SK-N-SH treated with all-trans-retinoic acid at 6 μM for 48 hours (cell line): ENCODE measurements at regions not wholly inside any gene's neighbourhood (a gene's known extent, or its start where the extent isn't known, plus 50 kb on each side); places are given as distances from the start of the nearest gene placed in this dataset.

ENCODE experiments used
- ARNTL ChIP-seq: fragments of 450-650 bp; formaldehyde crosslinking; IDR thresholded peaks from 2 replicates; pipeline ENCODE4 v1.5.0; 2020; ENCODE audit warnings: low read depth, mild to moderate bottlenecking, moderate library complexity, borderline replicate concordance
- BACH2 ChIP-seq: fragments of 250-450 bp; sonication (Bioruptor Pico); IDR thresholded peaks from 2 replicates; pipeline ENCODE4 v1.9.0; 2021; ENCODE audit warnings: mild to moderate bottlenecking, borderline replicate concordance
- ESRRG ChIP-seq: fragments of 250-450 bp; sonication (Bioruptor Pico); IDR thresholded peaks from 2 replicates; pipeline ENCODE4 v1.6.1; 2021; ENCODE audit warnings: mild to moderate bottlenecking
- GLIS3 ChIP-seq: fragments of 250-450 bp; sonication (Bioruptor Pico); IDR thresholded peaks from 2 replicates; pipeline ENCODE4 v1.5.0; 2020; ENCODE audit warnings: mild to moderate bottlenecking, moderate library complexity
- OSR1 ChIP-seq: fragments of 250-450 bp; sonication (Bioruptor Pico); IDR thresholded peaks from 2 replicates; pipeline ENCODE4 v1.8.0; 2022; ENCODE audit warnings: moderate library complexity, mild to moderate bottlenecking, inconsistent platforms
- PPARA ChIP-seq: fragments of 250-450 bp; sonication (Bioruptor Pico); IDR thresholded peaks from 2 replicates; pipeline ENCODE4 v1.5.0; 2020; ENCODE audit warnings: mild to moderate bottlenecking, borderline replicate concordance
- TCF4 ChIP-seq: fragments of 250-450 bp; sonication (Bioruptor Pico); IDR thresholded peaks from 2 replicates; pipeline ENCODE4 v1.8.0; 2021; ENCODE audit warnings: mild to moderate bottlenecking, moderate library complexity, borderline replicate concordance
- ZC3H10 ChIP-seq: fragments of 250-450 bp; sonication (Bioruptor Pico); IDR thresholded peaks from 2 replicates; pipeline ENCODE4 v1.5.1; 2021; ENCODE audit warnings: mild to moderate bottlenecking, moderate library complexity
- ZFP3 ChIP-seq: fragments of 250-450 bp; sonication (Bioruptor Pico); IDR thresholded peaks from 2 replicates; pipeline ENCODE4 v1.5.0; 2020; ENCODE audit warnings: mild to moderate bottlenecking, moderate library complexity
- ZNF565 ChIP-seq: fragments of 450-650 bp; formaldehyde crosslinking; conservative IDR thresholded peaks from 2 replicates; pipeline ENCODE4 v1.5.0; 2020; ENCODE audit warnings: low read depth, mild to moderate bottlenecking, moderate library complexity
- ZNF70 ChIP-seq: fragments of 450-650 bp; formaldehyde crosslinking; IDR thresholded peaks from 2 replicates; pipeline ENCODE4 v1.5.0; 2020; ENCODE audit warnings: mild to moderate bottlenecking, moderate library complexity
- ZNF8 ChIP-seq: fragments of 450-650 bp; formaldehyde crosslinking; IDR thresholded peaks from 2 replicates; pipeline ENCODE4 v1.5.0; 2020; ENCODE audit warnings: mild to moderate bottlenecking, moderate library complexity
- TF ChIP-seq, protein P1 (sequence below): fragments of 250-450 bp; sonication (Bioruptor Pico); IDR thresholded peaks from 2 replicates; pipeline ENCODE4 v1.5.1; 2021; ENCODE audit warnings: mild to moderate bottlenecking, moderate library complexity

DNA sequence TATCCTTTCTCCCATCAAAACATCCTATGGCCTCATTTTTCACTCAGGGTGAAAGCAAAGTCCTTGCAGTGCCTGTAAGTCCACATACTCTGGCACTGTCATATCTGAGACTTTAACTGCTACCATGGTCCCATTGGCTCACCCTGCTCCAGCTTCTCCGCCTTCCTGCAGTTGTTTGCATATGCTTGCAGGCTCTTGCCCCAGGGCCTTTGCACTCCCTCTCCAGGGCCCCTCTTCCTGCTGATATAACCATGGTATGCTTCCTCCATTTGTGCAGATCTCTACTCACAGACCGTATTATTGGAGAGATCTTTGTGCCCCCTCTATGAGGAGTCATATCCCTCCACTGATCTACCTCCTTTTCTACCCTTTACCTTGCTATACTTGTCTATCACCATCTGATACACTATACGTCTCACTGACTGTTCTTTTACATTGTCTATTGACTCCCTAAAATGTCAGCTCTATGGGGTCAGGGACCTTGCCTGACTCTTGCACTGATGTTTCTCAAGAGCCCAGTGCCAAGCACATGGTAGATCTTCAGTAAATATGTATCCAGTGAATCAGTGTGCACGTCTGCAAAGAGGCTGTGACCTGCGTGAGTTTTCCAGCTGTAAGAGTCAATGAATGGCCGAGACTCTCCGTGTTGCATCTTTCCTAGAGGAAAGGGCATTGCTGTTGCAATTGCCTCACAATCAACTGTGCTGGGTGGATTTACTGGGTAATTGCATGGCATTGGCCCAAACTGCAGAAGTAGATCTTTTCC is 81.7 kb upstream of the CPEB4 start:
- no peak for TF ChIP-seq ZNF8 (CRISPR knock-in tag)
- no peak for TF ChIP-seq BACH2 (CRISPR knock-in tag)
- TF ChIP-seq ARNTL (CRISPR knock-in tag), result no peak
- no peak for TF ChIP-seq TCF4
- no peak for TF ChIP-seq GLIS3 (CRISPR knock-in tag)
- TF ChIP-seq ESRRG (CRISPR knock-in tag), result no peak
- no peak for TF ChIP-seq ZFP3 (CRISPR knock-in tag)
- no peak for TF ChIP-seq ZC3H10 (CRISPR knock-in tag)
- no peak for TF ChIP-seq ZNF70
- TF ChIP-seq, protein P1, sequence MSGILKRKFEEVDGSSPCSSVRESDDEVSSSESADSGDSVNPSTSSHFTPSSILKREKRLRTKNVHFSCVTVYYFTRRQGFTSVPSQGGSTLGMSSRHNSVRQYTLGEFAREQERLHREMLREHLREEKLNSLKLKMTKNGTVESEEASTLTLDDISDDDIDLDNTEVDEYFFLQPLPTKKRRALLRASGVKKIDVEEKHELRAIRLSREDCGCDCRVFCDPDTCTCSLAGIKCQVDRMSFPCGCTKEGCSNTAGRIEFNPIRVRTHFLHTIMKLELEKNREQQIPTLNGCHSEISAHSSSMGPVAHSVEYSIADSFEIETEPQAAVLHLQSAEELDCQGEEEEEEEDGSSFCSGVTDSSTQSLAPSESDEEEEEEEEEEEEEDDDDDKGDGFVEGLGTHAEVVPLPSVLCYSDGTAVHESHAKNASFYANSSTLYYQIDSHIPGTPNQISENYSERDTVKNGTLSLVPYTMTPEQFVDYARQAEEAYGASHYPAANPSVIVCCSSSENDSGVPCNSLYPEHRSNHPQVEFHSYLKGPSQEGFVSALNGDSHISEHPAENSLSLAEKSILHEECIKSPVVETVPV, result no peak
- TF ChIP-seq ZNF565, result no peak
- TF ChIP-seq PPARA (CRISPR knock-in tag), result no peak
- no peak for TF ChIP-seq OSR1 (CRISPR knock-in tag)
